ENCODE measurements at regions not wholly inside any gene's neighbourhood (a gene's known extent, or its start where the extent isn't known, plus 50 kb on each side); places are given as distances from the start of the nearest gene placed in this dataset.

DNA sequence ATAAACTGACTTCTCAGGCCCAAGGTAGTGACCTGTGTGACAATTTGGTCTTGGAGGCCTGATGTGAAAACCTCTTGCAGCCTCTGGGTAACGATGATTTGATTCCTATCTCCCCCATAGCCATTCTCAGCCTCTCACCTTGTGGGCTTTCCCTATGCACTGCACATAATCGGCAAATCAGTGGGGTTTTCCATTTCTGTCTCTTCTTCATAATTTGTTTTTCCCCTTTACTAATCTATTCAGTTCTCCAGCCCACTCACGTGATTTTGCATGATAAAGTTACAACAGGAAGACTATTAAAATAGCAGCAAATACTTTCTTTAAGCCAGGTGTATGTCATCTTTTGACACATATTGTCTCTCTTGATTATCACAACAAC, 893.7 kb downstream of the TFAP2A start:
- TF ChIP-seq FOXM1 (IDR thresholded peaks at IDR 0.05; ENCODE audit: borderline replicate concordance, low read depth) (no peak), NFIC (IDR thresholded peaks at IDR 0.05) (no peak), EGR1 (IDR thresholded peaks at IDR 0.05) (no peak), TCF12 (IDR thresholded peaks at IDR 0.05; ENCODE audit: low read depth) (no peak), EP300 (IDR thresholded peaks at IDR 0.05; ENCODE audit: borderline replicate concordance) (no peak), TEAD4 (IDR thresholded peaks at IDR 0.05) (no peak), MAX (IDR thresholded peaks at IDR 0.05) (no peak), YY1 (IDR thresholded peaks at IDR 0.05; ENCODE audit: low read depth) (no peak), RAD21 (IDR thresholded peaks at IDR 0.05; ENCODE audit: low read depth) (no peak), REST (IDR thresholded peaks at IDR 0.05; ENCODE audit: low read depth) (no peak), CREB1 (IDR thresholded peaks at IDR 0.05; ENCODE audit: low read depth) (no peak), CEBPB (IDR thresholded peaks at IDR 0.05) (no peak)

DNA sequence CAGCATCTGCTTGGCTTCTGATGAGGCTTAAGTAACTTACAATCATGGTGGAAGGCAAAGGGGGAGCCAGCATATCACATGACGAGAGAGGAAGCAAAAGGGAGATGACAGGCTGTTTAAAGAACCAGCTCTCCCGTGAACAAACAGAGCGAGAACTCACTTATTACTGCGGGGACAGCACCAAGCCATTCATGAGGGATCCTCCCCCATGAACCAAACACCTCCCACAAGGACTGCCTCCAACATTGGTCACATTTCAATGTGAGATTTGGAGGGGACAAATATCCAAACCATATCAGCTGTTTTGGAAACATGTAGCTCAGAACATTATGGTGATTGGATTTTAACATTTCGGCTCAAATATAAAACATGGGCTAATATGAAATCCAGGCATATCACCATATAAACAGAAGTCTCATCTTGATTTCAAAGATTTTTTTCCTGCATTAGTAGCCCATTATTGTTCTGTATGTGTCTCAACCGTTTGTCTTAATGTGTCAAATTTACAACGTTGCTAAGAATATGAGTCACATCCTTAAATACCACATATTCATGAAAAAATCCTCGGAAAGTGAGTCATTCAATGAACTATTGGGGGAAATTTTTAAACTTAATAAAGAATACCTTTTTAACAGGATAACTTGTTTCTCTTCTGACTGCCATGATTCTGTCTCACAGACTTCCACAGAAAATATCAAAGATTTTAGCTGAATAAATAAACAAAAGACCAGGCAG, 894.3 kb downstream of the TFAP2A start:
- no peak for TF ChIP-seq MAX (IDR thresholded peaks at IDR 0.05)

DNA sequence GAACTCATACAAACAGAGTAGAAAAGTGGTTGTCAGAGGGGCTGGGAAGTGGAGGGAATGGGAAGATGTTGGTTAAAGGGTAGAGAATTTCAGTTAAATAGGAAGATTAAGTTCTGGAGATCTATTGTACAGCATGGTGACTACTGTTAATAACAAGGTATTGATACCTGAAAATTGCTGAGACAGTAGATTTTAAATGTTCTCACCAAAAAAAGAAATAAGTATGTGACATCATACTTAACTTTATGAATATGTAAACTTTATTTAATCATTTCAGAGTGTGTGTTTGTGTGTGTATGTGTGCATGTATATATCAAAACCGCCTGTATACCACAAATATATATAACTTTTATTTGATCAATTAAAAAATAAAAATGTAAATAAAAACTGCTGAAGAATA, 896.4 kb downstream of the TFAP2A start:
- no peak for TF ChIP-seq MAX (IDR thresholded peaks at IDR 0.05)
- TF ChIP-seq ZBTB7A (IDR thresholded peaks at IDR 0.05; ENCODE audit: low read depth): no peak
- TF ChIP-seq TCF12 (IDR thresholded peaks at IDR 0.05; ENCODE audit: low read depth): no peak
- no peak for TF ChIP-seq NFIC (IDR thresholded peaks at IDR 0.05)
- no peak for TF ChIP-seq REST (IDR thresholded peaks at IDR 0.05; ENCODE audit: low read depth)

GRCh38 chr6:9517806-9518205, 897.1 kb downstream of the TFAP2A start:
- TF ChIP-seq EP300 (IDR thresholded peaks at IDR 0.05; ENCODE audit: borderline replicate concordance) (no peak), RAD21 (IDR thresholded peaks at IDR 0.05; ENCODE audit: low read depth) (no peak), TAF1 (IDR thresholded peaks at IDR 0.05; ENCODE audit: low read depth) (no peak), REST (IDR thresholded peaks at IDR 0.05; ENCODE audit: low read depth) (no peak), FOXM1 (IDR thresholded peaks at IDR 0.05; ENCODE audit: borderline replicate concordance, low read depth) (no peak), YY1 (IDR thresholded peaks at IDR 0.05; ENCODE audit: low read depth) (no peak), NFIC (IDR thresholded peaks at IDR 0.05) (no peak), EGR1 (IDR thresholded peaks at IDR 0.05) (no peak)

GRCh38 chr6:9515633-9516606, 899.0 kb downstream of the TFAP2A start:
- no peak for TF ChIP-seq NFIC (IDR thresholded peaks at IDR 0.05)
- no peak for TF ChIP-seq ZBTB7A (IDR thresholded peaks at IDR 0.05; ENCODE audit: low read depth)
- no peak for TF ChIP-seq YY1 (IDR thresholded peaks at IDR 0.05; ENCODE audit: low read depth)
- TF ChIP-seq CEBPB (IDR thresholded peaks at IDR 0.05): no peak
- TF ChIP-seq RAD21 (IDR thresholded peaks at IDR 0.05; ENCODE audit: low read depth): no peak
- TF ChIP-seq TAF1 (IDR thresholded peaks at IDR 0.05; ENCODE audit: low read depth): no peak
- TF ChIP-seq EGR1 (IDR thresholded peaks at IDR 0.05): no peak
- TF ChIP-seq EP300 (IDR thresholded peaks at IDR 0.05; ENCODE audit: borderline replicate concordance): no peak
- no peak for TF ChIP-seq TEAD4 (IDR thresholded peaks at IDR 0.05)
- TF ChIP-seq MAX (IDR thresholded peaks at IDR 0.05): no peak
- no peak for TF ChIP-seq REST (IDR thresholded peaks at IDR 0.05; ENCODE audit: low read depth)
- no peak for TF ChIP-seq CREB1 (IDR thresholded peaks at IDR 0.05; ENCODE audit: low read depth)
- TF ChIP-seq TCF12 (IDR thresholded peaks at IDR 0.05; ENCODE audit: low read depth): no peak

Measured in Ishikawa (cell line).